Cardiac fibroblast (primary cell): ENCODE measurements at regions not wholly inside any gene's neighbourhood (a gene's known extent, or its start where the extent isn't known, plus 50 kb on each side); places are given as distances from the start of the nearest gene placed in this dataset.
"Not testable (repeated sequence)": the region's sequence is repeated elsewhere in the genome, so short reads cannot be mapped to it uniquely, and the experiment has no call there.

Source experiments
- DNase-seq, 2 donors: peaks; one replicate each; pipeline versions ENCODE4 v3.0.0 to v3.0.0-alpha.2; 2010; ENCODE audit warnings: low read depth in 2 of 2
- H3K4me3 ChIP-seq, 2 donors: replicated peaks in 1 of 2; 1 replicate in 1 of 2; 2 replicates in 1 of 2; pipeline ENCODE4 v1.5.1; 2011; ENCODE audit warnings: low read depth in 2 of 2, low read length in 2 of 2, mild to moderate bottlenecking in 2 of 2, moderate library complexity in 1 of 2
- TF ChIP-seq, protein P1 (sequence below): IDR thresholded peaks from one replicate; pipeline ENCODE4 v1.5.1; 2011; ENCODE audit warnings: low read depth, mild to moderate bottlenecking, low read length, inconsistent platforms

DNA sequence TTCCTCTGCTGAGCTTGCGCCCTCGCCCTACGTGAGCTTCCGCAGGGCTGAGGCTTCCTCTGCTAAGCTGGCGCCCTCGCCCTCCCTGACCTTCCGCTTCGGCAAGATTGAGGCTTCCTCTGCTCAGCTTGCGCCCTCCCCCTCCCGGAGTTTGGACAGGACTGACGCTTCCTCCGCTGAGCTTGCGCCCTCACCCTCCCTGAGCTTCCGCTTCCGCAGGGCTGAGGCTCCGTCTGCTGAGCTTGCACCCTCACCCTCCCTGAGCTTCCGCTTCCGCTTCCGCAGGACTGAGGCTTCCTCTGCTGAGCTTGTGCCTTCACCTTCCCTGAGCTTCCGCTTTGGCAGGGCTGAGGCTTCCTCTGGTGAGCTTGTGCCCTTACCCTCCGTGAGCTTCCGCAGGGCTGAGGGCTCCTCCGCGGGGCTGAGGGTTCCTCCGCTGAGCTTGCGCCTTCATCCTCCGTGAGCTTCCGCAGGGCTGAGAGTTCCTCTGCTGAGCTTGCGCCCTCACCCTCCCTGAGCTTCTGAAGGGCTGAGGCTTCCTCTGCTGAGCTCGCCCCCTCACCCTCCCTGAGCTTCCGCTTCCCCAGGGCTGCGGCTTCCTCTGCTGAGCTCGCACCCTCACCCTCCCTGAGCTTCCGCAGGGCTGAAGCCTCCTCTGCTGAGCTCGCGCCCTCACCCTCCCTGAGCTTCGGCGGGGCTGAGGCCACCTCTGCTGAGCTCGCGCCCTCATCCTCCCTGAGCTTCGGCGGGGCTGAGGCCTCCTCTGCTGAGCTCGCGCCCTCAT is 753.6 kb upstream of the TPTE start:
- no peak for DNase-seq
- TF ChIP-seq, protein P1, sequence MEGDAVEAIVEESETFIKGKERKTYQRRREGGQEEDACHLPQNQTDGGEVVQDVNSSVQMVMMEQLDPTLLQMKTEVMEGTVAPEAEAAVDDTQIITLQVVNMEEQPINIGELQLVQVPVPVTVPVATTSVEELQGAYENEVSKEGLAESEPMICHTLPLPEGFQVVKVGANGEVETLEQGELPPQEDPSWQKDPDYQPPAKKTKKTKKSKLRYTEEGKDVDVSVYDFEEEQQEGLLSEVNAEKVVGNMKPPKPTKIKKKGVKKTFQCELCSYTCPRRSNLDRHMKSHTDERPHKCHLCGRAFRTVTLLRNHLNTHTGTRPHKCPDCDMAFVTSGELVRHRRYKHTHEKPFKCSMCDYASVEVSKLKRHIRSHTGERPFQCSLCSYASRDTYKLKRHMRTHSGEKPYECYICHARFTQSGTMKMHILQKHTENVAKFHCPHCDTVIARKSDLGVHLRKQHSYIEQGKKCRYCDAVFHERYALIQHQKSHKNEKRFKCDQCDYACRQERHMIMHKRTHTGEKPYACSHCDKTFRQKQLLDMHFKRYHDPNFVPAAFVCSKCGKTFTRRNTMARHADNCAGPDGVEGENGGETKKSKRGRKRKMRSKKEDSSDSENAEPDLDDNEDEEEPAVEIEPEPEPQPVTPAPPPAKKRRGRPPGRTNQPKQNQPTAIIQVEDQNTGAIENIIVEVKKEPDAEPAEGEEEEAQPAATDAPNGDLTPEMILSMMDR = no peak

DNA sequence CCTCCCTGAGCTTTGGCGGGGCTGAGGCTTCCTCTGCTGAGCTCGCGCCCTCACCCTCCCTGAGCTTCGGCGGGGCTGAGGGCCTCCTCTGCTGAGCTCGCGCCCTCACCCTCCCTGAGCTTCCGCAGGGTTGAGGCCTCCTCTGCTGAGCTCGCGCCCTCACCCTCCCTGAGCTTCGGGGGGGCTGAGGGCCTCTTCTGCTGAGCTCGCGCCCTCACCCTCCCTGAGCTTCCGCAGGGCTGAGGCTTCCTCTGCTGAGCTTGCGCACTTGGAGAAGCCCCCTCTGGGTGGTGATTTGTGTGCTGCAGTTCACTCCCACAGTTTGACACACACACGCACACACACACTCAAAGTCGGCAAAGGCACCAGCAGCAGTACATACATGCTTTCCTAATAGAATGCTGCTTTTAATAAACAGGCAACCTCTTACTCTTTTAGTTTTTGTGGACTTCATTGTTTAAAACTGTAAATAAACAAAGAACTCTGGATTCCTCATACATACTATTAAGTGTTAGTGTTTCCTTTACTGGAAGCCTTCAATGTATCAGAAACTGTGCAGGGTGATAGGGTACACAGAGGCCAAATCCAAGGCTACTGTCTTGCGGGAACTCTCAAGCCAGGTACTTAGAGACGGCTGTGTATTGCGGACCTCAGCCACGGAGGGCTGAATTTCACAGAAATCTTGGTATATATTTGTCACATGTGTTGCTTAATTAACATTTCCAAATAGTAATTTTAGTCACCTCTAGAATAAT is 752.8 kb upstream of the TPTE start:
- H3K4me3 ChIP-seq, DNase-seq: not testable (repeated sequence)

More for the DNA sequence above, 753.6 kb upstream of the TPTE start:
- H3K4me3 ChIP-seq = no peak overlapping the region

DNA sequence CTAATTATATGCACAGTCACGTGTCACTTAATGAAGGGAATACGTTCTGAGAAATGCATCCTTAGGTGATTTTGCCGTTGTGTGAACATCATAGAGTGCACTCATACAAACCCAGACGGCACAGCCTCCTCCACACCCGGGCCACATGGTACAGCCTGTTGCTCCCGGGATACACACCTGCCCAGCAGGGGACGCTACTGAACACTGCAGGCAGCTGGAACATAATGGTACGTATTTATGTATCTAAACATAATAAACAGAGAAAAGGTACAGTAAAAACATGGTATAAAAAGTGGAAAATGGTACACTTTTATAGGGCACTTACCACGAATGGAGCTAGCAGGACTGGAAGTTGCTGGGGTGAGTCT is 752.3 kb upstream of the TPTE start:
- H3K4me3 ChIP-seq, DNase-seq: not testable (repeated sequence)

DNA sequence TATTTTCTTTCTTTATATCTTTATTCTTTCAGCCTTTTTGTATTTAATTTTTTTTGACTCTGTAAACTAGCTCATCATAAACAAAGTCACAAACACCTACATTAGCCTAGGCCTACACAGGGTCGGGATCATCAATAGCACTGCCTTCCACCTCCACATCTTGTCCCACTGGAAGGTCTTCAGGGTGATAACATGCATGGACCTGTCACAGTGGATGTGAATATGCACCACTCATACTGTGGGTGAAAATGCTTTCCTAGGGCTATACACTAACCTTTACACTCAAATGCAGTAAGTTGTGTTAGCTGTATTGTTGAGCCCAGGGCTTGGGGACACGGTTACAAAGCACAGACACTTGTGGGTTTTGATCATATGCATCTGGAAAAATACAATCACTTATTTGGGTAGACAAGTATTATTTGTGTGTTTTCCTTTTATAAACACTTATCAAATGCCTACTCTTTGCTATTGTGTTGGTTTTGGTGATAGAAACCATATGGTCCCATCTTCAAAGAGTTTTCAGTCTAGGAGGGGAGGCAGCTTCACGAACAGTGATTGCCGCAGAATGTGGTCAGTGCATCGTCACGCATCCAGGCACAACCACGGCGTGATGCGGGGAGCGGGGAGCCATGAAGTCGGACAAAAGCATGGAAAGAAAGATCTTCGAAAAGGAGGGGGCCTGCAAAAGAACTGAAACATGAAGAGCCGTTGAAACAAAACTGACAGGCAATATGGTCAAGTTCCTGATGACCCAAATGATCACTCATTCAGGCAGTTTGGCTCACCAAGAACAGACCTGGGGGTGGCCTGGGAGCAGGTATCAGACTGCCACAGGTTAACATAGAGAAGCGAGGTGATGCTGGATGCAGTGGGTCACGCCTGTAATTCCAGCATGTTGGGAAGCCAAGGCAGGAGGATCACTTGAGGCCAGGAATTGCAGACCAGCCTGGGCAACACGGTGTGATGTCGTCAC is 751.4 kb upstream of the TPTE start:
- DNase-seq, H3K4me3 ChIP-seq: not testable (repeated sequence)

DNA sequence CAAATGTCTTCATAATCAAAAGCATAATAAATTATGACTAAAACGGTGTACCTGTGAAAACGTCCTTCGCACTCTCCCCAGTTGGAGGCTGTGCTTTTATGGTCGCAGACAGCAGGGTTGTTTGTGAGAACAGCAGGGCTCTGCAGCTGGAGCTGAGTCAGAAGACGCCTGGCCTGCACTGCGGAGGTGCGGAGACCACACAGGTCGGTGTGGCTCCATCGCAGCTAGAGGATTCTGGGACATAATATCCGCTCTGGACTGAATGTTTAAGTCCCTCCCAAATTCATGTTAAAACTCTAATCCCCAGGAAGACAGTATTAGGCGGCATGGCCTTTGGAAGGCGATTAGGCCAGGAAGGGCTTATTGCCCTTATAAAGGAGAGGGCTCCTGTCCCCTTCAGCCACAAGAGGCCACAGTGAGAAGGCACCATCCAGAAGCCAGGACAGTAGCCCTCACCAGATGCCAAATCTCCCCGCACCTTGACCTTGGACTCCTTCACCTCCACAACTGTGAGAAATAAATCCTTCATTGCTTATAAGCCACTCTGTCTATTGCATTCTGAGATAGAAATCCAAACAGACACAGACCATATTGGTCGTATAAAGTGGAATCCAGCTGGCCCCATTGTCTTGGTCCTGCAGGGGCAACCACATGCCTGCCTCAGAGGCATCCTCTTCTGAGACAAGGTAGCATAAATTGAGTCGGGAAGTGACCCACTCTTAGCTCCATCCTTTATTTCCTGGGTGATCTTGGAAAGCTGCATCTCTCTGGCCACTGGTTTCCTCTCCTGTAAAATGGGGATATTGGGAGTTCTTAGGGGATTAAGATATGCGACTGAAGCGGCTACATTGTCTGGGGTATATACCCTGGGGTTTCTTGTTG is 749.7 kb upstream of the TPTE start:
- DNase-seq, H3K4me3 ChIP-seq: not testable (repeated sequence)

DNA sequence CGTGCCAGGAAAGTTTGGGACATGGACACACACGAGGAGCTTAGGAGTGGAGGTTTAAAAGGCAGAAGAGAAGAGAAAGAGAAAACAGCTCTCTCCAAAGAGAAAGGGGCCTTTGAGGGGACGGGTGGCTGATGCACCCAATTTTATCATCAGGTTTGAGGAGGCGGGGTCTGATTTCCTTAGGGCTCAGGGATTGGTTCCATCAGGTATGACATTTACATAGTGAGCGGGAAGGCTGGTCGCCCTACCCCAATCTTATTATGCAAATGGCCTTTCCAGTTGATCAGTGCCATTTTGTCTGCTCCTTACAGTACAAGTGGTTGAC is 749.1 kb upstream of the TPTE start:
- no peak overlapping the region for H3K4me3 ChIP-seq
- no peak for DNase-seq
- TF ChIP-seq, protein P1 = no peak

DNA sequence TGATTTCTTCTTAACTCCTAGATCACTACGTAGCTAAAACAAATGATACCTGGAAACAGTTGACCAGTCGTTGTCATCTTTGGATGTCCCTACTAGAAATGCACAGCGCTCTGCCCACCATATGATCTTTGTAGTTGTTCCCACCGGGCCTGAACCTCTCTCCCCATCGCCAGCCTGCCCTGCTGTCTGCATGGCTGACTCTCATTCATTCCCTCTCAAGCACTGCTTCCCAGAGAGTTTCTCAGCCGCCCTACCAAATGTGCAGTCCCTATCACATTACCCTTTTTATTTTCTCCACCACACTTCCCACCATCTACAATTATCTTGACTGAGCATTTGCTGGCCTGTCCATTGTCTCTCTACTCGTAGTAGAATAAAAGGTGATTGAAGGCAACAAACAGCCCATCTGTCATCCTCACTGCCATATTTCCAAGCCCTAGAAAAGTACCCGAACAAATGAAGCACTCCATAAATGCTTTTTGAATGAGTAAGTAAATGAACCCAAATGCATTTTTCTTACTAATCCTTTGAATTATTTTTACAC is 748.4 kb upstream of the TPTE start:
- not testable (repeated sequence) for H3K4me3 ChIP-seq, DNase-seq

DNA sequence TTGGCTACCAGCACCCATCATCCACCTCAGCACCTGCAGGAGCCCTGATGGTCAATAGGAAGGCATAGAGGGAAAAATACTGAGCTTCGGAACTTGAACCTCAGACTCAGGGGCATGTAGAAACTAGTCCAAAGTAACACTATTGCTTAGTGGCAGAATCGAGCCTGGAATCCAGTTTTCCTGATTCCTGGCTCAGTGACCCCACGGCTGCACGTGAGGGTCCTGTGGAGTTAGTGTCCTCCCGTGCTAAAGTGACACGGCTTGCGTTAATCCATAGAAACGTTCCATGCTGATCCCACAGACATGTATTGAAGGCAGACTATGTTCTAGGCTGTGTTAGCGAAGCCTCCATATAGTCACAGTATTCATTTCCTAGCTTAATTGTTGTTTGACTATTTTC is 747.0 kb upstream of the TPTE start:
- no peak overlapping the region for H3K4me3 ChIP-seq
- DNase-seq = no peak
- TF ChIP-seq, protein P1 = no peak

DNA sequence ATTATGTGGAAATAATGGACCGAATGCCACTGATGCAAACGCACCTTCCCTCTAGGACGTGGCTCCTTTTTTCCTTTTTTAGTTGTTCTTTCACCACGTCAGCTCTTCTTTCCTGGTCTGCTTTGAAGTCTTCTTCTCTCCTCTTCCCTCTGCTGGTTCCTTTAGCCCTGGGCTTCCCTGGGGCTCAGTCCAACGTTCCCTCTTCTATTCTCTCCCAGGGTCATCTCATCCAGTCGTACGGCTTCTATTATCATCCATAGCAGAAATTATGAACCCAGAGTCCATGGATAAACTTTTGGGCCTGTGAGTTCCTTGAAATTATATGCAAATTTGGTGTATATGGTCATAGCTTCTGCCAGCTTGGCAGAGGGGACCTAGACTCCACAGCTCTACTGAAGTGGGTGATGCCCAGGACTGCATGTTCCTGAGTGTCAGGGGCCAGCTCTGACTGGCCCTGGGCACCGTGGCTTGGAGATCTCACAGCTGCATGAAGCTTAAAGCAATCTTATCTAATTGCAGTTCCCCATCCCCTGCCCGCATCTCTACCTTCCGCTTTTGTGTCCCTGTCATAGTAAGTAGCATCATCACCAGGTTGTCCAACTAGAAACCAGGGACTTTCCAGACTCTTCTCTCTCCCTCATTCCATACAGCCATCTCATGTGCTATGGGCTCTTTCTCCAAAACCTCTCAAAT is 746.3 kb upstream of the TPTE start:
- DNase-seq, H3K4me3 ChIP-seq: not testable (repeated sequence)

DNA sequence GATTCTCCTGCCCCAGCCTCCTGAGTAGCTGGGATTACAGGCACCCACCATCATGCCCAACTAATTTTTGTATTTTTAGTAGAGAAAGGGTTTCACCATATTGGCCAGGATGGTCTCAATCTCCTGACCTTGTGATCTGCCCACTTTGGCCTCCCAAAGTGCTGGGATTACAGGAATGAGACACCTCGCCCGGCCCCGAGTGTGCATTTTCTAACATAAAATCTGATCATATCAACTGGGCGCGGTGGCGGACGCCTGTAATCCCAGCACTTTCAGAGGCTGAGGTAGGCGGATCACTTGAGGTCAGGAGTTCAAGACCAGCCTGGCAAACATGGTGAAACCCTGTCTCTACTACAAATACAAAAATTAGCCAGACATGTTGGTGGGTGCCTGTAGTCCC is 745.5 kb upstream of the TPTE start:
- not testable (repeated sequence) for DNase-seq, H3K4me3 ChIP-seq

DNA sequence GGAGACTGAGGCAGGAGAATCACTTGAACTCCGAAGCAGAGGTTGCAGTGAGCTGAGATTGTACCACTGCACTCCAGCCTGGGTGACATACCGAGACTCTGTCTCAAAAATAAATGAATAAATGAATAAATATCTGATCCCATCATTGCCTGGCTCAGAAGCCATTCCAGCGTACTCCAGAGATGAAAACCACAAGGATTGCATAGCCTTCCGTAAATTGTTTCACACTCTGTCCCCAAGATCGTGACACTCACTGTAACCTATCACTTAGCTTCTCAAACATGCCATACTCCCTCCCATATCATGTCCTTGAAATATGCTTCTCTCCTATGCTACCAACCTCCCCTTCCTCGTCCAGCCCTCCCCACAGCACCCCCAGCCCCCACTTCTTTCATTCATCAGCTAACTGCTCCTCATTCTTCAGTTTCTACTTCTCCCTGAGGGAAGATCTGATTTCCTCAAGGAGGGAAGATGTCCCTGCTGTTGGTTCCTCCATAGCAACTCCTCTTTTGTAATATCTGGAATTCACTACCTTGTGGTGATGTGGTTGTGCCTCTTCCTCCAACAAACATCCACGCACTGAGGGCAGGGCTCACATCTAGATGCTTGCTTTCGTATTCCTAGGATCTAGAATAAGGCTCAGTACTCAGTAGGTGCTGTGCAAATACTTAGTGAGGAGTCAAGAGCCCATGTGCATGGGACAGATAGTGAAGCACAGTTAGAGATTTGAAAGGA is 744.9 kb upstream of the TPTE start:
- DNase-seq, H3K4me3 ChIP-seq: not testable (repeated sequence)

DNA sequence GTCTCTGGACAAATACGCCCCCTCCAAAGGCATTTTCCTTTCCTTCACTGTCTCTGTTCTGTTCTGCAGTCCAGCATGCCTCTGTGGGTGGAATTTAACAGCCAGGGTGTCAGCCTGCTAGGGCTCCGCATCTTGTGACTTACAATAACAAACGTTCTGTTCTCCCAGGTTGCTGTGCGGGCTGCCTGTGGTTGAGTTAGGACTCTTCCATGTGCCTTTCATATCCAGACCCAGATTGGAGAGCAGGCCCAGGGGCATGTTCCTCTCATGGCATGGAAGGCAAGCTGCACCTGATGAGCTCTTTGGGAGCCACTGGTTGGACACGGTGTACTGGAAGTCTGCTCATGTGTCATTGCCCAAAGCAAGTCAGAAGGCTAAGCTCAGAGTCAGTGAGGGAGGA is 742.8 kb upstream of the TPTE start:
- DNase-seq, H3K4me3 ChIP-seq: not testable (repeated sequence)
